GM18502 (cell line): ENCODE measurements at regions not wholly inside any gene's neighbourhood (a gene's known extent, or its start where the extent isn't known, plus 50 kb on each side); places are given as distances from the start of the nearest gene placed in this dataset.

Source experiments
- ATAC-seq: cut with Tn5 transposase; IDR thresholded peaks from one replicate; pipeline ENCODE4 v1.9.1; 2021; ENCODE audit warnings: mild to moderate bottlenecking; ENCODE audit not compliant: unreplicated experiment, poor library complexity

DNA sequence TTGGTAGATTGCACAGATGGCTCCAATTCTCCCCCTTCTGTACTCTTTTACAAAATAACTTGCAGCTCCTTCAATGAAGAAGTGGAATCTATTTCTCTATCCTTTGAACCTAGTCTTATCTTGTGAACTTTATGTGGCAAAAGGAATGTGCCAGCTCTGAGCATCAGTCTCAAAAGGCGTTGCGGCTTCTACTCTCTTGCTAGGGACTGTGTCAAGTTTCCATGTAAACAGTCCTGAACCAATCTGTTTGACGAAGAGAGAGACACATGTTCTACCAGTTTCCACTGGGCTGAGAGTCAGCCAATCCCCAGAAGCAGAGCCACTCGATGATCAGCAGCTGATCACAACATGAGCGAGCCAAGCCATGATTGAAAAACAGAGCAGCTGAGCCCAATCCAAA lies 439.7 kb upstream of the SETBP1 start:
- ATAC-seq: no peak

DNA sequence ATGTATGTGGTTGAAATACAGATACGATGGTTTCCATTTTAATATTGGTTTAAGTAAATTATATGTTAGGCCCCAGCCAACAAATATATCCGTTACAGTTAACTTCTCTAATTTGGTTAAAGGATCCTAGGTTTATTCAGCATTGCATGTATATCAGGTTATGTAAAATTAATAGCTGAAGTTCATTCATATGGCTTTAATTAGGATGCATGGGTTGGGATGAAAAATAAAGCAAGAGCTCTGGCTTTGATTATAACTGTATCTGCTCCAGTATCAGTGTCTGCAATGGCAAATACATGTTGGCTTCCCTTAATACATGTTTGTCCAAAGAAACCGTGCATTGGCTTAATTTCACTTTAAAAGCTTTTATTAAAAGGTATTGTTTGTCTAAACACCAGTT lies 435.7 kb upstream of the SETBP1 start:
- ATAC-seq: no peak

DNA sequence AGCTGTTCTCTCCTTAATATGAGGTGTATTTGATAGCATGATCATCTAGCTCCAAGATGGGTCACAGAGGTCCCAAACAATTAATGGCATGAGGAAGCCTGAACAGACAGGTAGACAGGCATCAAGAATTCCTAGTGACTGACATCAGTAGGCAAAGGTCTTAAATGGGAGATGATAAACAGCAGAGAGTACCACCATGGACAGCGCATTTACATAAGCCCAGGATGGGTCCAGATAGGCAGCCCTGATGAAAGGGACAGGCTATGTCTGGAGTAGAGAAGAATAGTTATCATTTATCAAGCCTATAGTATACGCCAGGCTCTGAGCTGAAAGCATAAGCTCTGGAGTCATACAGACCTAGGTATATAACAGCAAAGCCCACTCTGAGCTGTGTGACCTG lies 434.7 kb upstream of the SETBP1 start:
- ATAC-seq: no peak

DNA sequence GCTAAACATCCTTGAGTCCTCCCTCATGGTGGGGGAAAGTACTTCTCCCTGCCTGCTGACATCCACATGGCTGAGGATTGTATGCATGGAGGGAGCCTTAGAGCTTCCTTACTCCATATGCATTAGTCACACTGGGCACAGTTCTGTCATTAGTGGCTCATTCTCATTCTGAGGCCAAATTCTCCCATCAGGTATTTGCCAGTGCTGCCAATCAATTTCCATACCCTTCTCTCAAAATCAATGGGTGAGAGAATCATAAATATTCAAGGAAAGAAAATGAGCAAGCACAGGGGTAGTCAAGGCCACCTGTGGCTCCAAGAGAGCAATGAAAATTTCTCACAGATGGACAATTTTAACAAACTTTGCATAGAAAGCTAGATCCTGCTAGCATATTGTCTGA lies 422.6 kb upstream of the SETBP1 start:
- ATAC-seq: no peak

DNA sequence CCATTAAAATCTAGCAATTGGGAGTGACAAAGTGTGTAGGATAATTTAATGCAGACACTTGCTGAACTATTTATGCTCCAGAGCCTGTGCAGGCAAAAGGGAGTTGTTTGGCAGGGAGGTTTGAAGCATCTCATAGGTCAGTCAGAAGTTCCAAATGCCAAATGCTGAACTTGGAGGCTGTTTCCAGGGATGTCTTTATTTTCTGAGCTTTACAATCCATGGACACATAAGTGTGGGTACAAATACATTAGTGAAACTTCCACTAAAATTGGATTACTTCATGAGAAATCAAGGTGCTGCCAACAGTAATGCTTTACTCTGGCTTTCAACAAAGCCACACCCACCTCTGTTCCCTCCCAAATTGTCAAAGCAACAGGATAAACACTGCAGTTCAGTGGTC lies 422.1 kb upstream of the SETBP1 start:
- ATAC-seq: no peak

DNA sequence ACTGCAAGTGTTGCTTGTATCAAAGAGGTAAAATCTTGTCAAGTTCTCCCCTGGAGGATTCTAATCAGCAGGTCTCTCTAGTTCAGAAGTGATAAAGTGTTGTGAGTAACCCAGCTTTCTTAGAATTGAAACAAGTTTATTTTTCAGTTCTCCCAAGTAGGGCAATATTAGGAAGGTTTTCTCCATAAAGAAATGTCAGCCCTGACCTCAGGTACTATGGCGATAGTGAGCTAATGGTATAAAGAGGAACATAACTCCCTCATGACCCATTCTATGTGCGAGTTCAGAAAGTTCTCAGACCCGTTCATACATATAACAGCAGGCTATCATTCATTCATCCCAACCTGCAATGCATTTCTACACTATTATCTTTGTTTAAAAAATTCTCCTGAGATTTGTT lies 421.1 kb upstream of the SETBP1 start:
- no peak for ATAC-seq

DNA sequence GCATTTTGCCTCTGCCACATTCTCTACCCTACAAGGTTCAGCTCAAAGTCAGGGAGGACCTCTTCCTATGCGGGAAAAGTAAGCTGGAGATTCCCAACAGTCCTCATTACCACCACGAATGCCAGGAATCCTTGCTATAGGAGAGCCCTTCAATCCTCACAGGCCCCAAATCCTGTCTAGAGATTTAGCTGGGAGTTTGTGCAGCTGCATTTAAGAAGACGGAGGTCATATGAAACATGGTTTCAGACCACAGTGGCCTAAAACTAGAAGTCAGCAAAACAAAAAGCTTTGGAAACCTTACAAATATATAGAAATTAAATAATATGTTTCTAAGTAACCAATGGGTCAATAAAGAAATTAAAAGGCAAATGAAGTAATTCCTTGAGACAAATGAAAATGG lies 415.3 kb upstream of the SETBP1 start:
- no peak for ATAC-seq

DNA sequence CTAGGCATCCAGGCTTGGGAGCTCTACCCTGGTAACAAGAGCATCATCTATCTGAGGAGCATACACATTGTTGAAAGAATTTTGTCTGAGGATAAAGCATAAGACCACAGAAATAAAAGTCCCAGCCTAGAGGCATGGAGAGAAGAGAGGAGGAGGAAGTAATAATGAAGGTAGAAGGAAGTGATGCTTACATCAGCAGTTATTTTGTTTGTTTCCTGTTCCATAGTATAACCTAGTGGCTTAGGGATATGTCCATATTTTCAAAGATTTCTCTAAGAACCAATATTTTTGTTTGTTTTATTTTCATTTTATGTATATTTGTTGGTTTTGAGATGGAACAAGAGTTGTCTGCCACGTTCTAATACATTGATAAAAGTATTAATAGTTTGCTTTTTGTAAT lies 407.4 kb upstream of the SETBP1 start:
- no peak for ATAC-seq

DNA sequence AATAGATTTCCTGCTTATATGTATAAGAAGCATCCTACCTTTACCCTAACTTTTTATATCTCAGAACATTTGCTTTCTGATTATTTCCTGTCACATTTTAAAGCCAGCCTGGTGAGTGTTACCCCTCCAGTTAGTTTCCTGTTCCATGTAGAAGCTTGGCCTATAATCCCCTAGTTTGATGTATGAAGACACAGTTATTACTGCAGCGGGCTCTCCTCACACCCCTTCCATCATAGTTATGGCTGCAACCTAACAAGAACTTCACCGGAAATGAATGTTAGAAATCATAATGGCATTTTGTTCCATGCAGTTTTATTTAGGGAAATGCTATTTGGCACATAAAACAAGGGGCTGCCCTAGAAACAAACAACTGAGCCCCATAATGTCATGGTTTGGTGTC lies 400.2 kb upstream of the SETBP1 start:
- ATAC-seq: no peak

DNA sequence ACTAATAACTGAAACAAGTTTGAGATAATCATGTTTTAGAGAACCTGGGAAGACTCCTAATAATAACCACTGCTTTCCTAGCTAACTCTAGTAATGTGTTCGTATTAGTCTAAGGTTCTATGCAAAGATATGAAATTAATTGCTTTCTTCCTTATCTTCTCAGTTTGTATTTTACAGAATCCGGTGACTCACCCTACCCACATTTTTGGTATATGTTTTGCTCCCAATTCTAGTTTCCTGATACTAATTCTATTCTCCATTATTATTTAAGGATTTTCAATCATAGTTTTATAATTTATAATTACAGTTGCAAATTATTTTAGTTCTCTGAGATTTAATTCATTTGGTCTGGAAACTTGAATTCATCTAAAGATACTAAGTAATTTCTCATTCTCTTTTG lies 394.6 kb upstream of the SETBP1 start:
- ATAC-seq: no peak

DNA sequence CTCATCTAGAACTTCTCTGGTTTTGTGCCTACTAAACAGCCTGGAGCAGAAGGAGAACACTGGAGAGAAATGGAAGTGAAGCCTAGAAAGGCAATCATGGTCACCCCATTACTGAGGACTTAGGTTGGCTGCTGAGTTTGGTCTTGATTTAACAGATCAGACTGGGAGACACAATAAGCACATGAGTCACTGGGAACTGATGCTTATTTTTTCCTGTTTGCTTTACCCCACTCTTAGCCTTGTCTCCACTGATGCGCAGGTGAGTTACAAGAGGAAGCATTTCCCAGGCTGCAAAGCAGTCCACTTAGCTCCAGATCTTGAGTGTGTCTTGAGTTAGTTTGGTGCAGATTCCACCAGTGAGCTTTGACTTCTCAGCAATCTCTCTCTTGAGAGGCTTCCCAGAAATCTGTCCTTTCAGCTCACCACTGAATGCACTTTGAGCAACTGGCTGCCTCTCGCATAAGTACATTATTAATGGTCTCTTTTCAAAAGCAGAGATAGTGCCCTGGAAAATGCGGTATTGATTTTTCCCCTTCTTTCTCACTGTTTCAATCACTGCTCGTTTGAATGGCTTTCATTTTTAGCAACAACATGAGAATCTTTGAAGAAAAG lies 390.2 kb upstream of the SETBP1 start:
- ATAC-seq: no peak

DNA sequence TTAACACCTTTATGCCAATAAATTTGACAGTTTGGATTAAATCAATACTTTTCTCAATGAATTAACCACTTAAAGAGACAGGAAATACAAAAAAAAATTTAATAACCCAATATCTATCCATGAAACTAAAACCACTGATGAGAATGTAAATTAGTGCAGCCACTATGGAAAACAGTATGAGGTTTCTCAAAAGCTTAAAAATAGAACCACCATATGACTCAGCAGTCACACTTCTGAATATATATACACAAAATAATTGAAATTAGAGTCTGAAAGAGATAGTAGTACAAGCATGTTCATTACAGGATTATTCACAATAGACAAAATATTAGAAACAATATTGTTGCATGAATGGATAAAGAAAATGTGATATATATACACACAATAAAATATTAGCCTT lies 382.1 kb upstream of the SETBP1 start:
- no peak for ATAC-seq

DNA sequence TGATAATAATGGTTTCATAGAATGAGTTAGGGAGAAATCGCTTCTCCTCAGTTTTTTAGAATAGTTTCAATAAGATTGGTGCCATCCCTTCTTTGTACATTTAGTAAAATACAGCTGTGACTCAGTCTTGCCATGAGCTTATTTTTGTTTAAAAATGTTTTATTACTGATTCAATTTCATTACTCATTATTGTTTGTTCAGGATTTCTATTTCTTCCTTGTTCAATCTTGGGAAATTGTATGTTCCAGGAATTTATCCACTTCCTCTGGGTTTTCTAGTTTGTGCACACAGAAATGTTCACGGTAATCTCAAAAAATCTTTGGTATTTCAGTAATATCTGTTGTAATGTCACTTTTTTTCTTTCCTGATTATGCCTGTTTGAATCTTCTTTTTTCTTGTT lies 371.5 kb upstream of the SETBP1 start:
- no peak for ATAC-seq

DNA sequence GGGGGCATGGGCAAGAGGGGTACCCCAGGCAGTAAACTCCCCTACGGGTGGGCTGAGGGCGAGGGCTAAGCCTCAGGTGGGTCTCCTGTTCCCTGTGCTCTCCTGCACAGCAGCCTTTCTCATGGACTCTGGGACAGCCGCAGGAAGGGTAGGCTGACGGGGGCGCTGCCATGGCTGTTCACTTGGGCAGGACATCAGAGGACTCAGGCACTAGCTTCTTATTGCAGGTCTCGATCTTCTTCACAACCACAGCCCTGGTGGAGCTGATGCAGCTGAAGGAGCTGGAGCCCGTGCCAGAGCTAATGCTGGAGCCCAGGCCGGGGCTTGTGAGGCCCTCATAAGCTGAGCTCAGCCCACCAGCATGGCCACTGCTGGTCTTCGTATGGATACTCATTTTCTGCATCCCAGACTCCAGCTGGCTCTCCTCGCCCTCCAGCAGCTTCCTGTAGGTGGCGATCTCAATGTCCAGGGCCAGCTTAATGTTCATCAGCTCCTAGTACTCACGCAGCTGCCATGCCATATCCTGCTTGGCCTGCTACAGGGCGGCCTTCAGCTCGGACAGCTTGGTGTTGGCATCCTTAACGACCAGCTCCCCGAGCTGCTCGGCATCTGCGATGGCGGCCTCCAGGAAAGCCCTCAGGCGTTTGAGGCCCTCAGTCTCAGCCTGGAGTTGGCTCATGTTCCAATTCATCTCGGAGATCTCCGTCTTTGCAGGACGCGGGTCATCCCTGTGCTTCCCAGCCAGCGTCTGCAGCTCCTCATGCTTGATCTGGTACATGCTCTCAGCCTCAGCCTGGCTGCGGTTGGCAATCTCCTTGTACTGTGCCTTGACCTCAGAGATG lies 359.8 kb upstream of the SETBP1 start:
- no peak for ATAC-seq

DNA sequence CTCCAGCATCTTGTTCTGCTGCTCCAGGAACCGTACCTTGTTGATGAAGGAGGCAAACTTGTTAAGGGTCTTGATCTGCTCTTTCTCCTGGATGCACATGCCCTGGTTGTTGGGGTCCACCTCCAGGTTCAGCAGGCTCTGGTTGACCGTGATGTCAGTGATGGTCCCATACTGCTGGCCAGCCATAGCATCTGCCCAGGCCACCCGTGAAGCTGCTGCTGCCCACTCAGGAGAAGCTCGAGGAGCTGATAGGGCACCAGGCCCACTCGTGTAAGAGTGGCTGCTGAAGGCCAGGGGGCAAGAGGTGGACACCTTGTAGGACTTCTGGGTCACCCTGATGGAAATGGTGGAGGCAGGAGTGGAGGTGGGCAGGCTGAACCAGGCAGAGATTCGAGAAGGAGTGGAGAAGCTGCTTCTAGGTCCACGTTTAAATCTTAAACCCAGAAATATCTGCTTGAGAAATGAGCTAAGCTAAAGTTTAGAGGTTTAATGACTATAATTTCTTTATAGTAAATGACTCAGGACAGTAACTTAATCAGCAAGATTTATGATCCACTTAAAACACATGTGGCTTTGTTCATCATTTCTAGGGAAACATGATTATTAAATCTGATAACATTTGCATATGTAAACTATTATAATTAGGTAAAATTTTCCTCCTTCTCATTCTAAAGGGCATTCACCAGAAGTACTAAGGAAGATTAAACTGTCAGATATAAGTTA lies 358.7 kb upstream of the SETBP1 start:
- ATAC-seq: no peak

DNA sequence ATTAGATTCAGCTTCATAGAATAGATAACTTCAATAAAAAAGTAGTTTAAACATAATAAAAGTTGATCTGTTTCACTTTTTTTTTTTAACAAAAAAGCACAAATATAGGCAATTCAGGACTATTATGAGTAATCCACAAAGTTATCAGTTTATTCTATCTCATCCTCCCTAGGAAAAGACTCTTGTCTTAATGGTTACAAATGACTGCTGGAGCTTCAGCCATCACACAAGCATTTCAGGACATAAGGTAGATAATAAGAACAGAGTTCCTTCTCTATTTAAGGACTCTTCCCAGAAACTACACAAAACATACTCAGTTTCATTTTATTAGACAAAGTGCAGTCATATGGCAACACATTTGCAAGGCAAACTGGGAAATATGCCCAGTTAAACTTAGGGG lies 357.6 kb upstream of the SETBP1 start:
- ATAC-seq: no peak

DNA sequence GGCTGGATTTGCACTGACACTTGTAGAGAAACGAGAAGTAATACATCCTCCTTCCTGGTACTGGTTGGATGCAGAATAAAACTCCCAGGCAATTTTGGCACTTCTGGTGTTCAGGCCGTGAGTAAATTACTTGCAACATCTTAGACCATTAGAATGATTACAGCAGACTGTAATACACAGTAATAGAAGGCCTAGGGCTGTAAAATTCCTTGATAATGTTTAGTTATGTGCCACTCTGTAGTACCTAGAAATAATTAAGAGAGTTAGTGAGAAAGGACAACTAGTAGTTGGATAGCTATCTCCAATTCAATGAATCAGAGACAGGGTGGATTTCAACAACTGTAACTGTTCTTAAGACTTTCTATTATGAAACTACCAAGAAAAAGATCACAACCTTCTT lies 356.3 kb upstream of the SETBP1 start:
- no peak for ATAC-seq

DNA sequence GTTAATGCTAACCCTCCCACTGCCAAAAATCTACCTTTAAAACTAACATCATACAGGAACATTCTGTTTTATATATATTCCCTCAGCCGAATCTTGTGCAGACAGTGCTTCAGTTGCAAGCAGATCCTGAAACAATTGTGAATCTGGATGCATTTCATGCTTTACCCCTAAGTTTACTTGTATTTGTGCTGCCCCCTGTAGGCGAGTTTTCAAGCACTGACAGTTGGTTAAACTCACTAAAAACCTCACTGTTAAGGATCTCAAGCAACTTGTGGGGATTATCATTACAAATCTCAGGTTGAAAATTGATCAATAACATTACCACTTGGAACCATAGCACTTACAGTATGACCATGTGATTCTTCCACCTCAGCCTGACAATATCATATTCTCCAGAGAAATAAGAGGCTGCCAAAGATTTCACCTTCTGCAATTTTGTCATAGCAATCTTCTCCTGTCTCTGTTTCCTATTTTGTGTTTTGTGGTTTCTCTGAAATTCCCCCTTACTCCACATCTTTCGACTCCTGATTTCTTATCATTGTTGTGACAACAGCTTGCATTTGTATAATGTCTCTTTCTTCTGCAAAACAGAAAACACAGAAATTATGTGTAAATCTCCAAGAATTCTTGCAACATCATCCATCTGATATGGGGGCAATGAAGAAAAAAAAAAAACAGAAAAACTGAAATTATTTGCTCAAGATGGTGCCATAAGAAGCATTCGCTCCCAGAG lies 354.6 kb upstream of the SETBP1 start:
- no peak for ATAC-seq

DNA sequence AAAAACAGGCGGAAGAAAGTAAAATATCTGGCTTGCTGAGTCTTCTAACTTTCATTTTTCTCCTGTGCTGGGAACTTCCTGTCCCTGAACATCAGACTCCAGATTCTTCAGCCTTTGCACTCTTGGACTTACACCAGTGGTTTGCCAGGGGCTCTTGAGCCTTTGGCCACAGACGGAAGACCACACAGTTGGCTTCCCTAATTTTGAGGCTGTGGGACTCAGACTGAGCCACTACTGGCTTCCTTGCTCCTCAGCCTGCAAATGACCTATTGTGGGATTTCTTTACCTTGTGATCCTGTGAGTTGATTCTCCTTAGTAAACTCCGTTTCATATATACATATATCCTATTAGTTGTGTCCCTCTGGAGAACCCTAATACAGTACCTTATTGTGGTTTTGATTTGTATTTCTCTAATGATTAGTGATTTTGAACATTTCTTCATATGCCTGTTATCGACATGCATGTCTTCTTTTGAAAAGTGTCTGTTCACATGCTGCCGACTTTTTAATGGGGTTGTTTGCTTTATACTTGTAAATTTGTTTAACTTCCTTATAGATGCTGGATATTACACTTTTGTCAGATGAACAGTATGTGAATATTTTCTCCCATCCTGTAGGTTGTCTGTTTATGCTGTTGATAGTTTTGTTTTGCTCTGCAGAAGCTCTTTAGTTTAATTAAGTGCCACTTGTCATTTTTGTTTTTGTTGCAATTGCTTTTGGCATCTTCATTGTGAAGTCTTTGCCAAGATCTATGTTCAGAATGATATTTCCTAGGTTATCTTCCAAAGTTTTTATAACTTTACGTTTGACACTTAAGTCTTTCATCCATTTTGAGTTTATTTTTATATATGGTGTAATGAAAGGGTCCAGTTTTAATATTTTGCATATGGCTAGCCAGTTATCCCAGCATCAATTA lies 348.8 kb upstream of the SETBP1 start:
- ATAC-seq: no peak

DNA sequence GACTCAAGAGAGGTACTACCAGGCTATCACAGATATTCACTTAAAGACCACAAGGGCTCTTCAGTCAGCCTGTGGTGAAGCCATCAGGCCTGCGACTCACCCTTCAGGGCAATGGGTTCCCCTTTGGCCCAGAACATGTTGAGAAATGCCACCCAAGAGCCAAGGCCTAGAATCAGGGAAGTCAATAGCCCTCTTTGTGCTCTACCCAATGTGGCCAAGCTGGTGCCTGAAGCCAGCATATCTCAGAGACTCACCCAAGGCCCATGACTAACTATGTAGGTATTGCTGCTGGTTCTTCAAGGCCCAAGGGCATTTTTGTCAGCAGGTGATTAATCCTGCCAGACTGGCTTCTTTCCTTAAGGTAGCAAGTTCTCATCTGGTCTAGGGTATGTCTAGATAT lies 338.9 kb upstream of the SETBP1 start:
- ATAC-seq: no peak
